NCI-H1105 (cell line): ENCODE measurements at regions not wholly inside any gene's neighbourhood (a gene's known extent, or its start where the extent isn't known, plus 50 kb on each side); places are given as distances from the start of the nearest gene placed in this dataset.

Experiments
- DNase-seq: peaks from one replicate; lab custom pipeline; 2025; lab: John Stamatoyannopoulos, UW

- DNase-seq = no peak
Observed at GRCh38 chr2:153420394-153420793, 58.2 kb downstream of the RPRM start.

GRCh38 chr2:153417077-153417476, 61.5 kb downstream of the RPRM start:
- no peak for DNase-seq

GRCh38 chr2:153416071-153416470, 62.5 kb downstream of the RPRM start:
- DNase-seq = no peak

- DNase-seq = no peak
Observed at GRCh38 chr2:153408710-153409385, 69.7 kb downstream of the RPRM start.

- DNase-seq = no peak
Observed at GRCh38 chr2:153405196-153405595, 73.4 kb downstream of the RPRM start.

- DNase-seq = no peak
Observed at GRCh38 chr2:153404792-153405191, 73.8 kb downstream of the RPRM start.

GRCh38 chr2:153403940-153404339, 74.6 kb downstream of the RPRM start:
- DNase-seq = no peak

- peak; percentile 51 for DNase-seq
Observed at GRCh38 chr2:153403352-153403751, 75.2 kb downstream of the RPRM start.

- no peak for DNase-seq
Observed at GRCh38 chr2:153394686-153395085, 83.9 kb downstream of the RPRM start.

- DNase-seq = no peak
Observed at GRCh38 chr2:153394247-153394646, 84.3 kb downstream of the RPRM start.

- no peak for DNase-seq
Observed at GRCh38 chr2:153393518-153393917, 85.0 kb downstream of the RPRM start.

GRCh38 chr2:153391131-153391530, 87.4 kb downstream of the RPRM start:
- DNase-seq = no peak

GRCh38 chr2:153388246-153388645, 90.3 kb downstream of the RPRM start:
- no peak for DNase-seq

GRCh38 chr2:153387203-153387602, 91.4 kb downstream of the RPRM start:
- no peak for DNase-seq

GRCh38 chr2:153386481-153386897, 92.1 kb downstream of the RPRM start:
- DNase-seq = no peak

GRCh38 chr2:153373510-153374279, 104.9 kb downstream of the RPRM start:
- DNase-seq = no peak

- DNase-seq = no peak
Observed at GRCh38 chr2:153360239-153360638, 118.3 kb downstream of the RPRM start.

GRCh38 chr2:153354377-153354776, 124.2 kb downstream of the RPRM start:
- no peak for DNase-seq

- no peak for DNase-seq
Observed at GRCh38 chr2:153349603-153350002, 129.0 kb downstream of the RPRM start.

GRCh38 chr2:153347818-153348495, 130.6 kb downstream of the RPRM start:
- DNase-seq = no peak

GRCh38 chr2:153320879-153321278, 157.7 kb downstream of the RPRM start:
- DNase-seq = no peak

GRCh38 chr2:153311432-153311831, 167.1 kb downstream of the RPRM start:
- no peak for DNase-seq

- DNase-seq = no peak
Observed at GRCh38 chr2:153308466-153308865, 170.1 kb downstream of the RPRM start.
